HG03066 (cell line): ENCODE measurements at regions not wholly inside any gene's neighbourhood (a gene's known extent, or its start where the extent isn't known, plus 50 kb on each side); places are given as distances from the start of the nearest gene placed in this dataset.
"Not testable (repeated sequence)": the region's sequence is repeated elsewhere in the genome, so short reads cannot be mapped to it uniquely, and the experiment has no call there.

Source experiments
- ATAC-seq: cut with Tn5 transposase; IDR thresholded peaks from one replicate; pipeline ENCODE4 v1.9.1; 2021; ENCODE audit warnings: low read depth; ENCODE audit not compliant: unreplicated experiment

DNA sequence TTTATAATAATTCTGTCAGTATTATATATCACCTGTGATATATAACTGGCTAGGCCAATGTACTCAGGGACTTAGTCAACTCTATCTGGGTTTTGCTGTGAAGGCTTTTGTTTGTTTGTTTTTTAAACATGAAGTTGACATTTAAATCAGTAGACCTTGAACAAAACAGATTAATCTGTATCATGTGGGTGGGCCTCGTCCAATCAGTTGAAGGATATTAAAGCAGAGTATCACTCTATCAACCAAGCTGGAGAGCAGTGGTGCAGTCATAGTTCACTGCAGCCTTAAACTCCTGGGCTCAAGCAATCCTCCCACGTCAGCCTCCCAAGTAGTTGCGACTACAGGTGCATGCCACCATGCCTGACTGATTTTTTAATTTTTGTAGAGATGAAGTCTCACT lies 870.2 kb downstream of the TYW1 start:
- no peak for ATAC-seq

DNA sequence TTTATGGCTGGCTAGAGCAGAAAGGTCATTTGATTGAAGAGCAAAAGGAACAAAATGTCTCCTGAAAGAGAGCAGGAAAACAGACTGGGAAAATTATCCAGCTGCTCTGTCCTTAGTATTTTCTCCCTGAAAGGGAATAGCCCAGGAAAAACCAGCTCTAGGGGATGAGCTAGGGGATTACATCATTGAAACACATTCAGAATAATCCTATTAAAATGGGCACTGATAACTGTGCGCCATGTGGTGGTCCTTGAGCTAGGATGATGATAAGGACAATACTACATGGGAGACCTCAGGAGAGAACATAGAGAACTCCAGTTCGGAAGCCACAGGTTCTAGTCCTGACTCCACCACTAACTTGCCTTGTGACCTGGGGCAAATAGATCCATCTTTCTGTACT lies 873.8 kb downstream of the TYW1 start:
- ATAC-seq, result no peak

DNA sequence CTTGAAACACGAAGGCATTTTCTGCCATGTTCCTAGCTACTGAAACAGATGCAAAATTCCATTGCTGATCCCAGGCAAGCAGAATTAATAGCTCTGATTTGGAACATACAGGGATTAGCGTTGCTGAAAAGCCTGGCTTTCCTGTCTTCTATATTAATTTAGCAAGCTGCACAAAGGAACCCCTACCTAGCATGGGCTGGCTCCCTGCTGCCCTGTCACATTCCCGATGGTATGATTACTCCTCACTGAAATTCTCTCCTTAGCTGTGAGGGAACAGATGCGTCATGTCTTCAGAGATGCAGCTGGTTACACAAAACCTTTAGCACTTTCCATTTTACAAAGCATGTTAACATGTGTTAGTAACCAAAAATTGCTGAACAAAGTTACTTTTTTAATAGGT lies 878.9 kb downstream of the TYW1 start:
- ATAC-seq, result no peak

DNA sequence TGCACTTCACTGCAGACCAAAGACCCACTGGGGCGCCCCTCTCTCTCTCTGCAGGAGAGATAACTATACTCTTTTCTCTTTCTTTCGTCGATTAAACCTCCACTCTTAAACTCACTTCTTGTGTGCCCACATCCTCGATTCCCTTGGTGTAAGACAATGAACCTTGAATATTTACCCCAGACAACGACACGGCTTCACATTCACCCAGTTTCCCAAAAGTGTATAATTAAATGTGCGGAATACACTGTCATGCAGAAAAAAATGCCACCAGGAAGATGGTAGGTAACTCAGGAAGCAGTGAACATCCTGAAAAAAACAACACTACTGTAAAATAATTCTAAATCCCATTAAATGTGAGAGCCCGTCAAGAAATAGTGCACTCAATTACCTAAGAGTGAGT lies 882.2 kb downstream of the TYW1 start:
- ATAC-seq, result no peak

DNA sequence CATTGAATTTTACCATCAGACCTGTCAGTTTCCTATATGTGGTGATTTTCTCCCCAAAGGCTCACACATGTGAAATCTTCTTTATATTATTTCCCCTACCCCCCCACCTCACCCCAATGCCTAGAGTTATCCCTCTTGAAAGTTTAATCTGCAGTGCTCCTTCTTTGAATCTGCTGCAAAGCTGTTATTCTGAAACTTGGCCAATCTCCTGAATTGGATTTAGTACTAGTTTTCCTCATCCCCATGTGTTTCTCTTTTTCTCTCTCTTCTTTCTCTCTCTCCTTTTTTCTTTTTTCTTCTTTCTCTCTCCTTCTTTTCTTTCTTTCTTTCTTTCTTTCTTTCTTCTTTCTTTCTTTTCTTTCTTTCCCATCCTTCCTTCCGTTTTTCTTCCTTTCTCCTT lies 886.2 kb downstream of the TYW1 start:
- ATAC-seq, result no peak

DNA sequence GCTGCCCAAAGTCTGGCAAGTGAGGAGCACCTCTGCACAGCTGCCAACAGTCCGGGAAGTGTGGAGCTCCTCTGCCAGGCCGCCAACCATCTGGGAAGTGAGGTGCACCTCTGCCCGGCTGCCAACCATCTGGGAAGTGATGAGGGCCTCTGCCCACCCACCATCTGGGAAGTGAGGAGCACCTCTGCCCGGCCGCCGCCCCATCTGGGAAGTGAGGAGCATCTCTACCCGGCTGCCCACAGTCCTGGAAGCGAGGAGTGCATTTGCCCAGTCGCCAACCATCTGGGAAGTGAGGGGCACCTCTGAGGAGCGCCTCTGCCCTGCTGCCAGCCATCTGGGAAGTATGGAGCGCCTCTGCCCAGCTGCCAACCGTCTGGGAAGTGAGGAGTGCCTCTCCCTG lies 893.7 kb downstream of the TYW1 start:
- ATAC-seq, result no peak

DNA sequence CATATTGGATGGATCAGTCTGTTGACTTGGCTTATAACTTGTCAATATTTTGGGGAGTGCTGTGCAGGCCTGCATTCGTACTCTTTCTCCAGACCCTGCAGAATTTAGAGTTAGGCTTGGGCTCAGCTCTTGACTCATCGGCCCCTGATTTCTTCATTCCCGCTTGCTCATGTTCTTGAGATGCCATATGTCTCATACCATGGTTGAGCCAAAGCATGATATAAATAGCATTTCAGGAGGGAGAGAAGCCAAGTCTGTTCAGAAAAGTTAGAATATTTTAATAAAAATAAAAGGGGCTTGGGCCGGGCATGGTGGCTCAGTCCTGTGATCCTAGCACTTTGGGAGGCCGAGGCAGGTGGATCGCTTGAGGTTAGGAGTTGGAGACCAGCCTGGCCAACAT lies 898.1 kb downstream of the TYW1 start:
- no peak for ATAC-seq

DNA sequence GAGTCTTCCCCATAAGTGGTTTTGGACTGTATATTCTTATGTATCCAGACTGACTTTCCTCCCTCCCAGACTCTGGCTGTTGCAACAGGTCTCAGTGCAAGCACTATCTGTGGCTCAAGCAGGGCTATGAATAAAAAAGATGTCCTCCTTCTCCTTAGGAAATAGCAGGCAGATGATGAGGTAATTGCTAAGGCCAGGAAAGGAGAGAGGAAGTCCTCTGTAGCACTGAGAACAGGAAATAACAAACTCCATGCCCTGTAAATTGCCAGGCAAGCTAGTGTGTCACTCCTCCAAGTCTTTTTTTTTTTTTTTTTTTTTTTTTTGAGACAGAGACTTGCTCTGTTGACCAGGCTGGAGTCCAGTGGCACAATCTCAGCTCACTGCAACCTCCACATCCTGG lies 900.1 kb downstream of the TYW1 start:
- no peak for ATAC-seq

DNA sequence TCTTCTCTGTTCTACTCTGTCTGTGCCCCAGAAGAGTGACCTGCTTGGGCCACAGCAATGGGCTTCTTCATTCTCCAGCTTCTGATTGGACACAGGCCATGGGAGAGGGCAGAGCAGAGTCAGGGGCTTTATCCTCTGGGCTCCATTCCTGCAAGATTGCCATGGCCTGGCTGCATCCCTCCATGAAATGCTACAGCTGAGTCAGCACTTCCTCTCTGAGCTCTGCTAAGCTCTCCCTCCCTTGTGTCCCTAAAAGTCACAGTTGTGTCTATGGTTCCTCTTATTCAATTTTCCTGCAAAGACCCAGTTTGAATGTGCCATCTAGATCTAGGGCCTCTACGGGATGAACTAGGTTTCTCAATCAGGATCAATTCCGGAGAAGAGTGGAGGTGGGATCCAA lies 903.8 kb downstream of the TYW1 start:
- no peak for ATAC-seq

DNA sequence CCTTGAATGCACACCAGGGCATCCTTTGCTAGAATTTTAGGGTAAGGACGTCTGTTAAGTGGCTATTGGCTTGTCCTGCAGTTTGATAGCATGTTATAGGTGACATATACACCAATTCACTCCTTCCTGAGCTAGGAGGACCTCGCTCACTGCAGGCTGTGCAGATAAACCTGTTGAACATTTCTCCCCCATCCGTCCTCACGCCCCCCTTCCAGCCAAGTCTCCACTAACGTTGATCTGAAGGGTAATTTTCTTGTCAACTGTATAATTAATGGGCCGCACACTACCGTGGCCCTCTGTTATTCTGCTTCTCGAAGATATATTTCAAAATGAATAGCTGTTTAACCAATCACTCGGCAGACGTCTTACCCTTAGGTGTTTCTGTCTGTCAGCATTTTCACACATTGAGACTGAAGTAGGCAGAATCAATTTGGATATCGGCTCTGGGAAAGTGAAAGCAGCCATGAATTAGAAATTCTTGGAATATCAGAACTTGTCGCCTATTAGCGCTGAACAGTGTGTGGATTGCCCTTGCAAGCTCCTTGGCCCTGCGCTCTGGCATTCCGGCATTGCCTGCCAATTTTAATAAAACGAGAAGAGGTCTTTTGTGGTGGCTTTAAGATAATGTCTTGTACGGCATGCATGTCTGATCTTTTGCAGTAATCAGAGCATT lies 905.3 kb downstream of the TYW1 start:
- ATAC-seq, result no peak

DNA sequence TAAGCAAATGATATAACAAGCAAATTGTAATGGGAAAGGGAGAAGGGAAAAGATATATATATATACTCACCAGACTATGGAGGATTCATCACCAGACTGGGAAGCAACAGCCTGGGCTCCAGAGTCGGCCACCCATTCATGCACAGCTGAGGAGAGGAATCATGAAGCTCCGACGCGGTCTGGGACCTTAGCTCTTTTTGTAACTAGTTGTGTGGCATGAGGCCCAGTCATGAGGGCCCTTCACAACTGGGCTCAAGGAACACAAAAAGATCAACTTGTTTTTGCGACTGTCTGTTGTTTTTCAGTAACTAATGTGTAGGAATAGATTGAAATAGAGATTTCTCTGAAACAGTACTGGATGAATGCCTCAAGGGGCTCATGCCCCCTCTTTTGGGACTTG lies 911.2 kb downstream of the TYW1 start:
- no peak for ATAC-seq

DNA sequence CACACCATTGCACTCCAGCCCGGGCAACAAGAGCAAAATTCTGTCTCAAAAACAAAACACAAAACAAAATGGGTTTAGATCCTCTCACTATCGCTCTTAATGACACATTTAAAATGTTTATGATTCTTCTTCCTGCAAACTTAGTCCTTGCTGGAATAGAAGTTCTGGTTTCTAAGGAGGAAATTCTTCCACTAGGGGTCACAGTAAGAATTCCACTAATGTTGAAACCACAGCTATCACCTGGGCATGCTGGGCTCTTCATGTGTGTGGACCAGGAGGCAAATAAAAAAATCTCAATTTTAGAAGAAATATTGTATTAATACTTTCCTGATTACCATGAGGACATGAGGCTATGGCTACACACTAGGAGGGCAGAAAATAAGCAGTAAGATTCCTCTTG lies 915.8 kb downstream of the TYW1 start:
- no peak for ATAC-seq

DNA sequence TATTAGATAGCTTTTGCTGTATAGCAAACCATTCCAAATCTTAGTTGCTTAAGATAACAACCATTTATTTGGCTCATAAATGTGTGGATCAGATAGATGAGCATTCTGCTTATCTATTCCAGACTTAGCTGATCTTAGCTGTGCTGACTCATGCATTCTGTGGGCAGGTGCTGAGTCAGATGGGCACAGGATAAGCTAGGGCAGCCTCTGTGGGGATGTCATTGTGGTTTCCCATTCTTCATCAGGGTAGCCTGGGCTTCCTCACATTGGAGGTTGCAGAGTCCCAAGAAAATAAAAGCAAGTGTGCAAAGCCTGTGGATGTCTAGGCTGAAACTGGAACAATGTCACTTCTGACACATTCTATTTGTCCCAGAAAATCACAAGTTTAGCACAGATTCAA lies 917.0 kb downstream of the TYW1 start:
- no peak for ATAC-seq

DNA sequence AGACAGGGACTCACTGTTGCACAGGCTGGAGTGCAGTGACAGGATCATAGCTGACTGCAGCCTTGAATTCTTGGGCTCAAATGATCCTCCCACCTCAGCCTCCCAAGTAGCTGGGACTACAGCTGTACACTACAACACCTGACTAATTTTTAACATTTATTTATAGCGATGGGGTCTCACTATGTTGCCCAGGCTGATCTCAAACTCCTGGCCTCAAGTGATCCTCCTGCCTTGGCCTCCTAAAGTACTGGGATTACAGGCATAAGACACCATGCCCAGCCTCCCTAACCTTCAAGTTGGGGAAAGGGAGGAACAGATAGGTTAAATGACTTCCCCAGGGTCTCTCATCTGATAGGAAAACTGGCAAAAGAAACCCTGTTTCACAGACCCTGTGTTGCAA lies 919.5 kb downstream of the TYW1 start:
- not testable (repeated sequence) for ATAC-seq

DNA sequence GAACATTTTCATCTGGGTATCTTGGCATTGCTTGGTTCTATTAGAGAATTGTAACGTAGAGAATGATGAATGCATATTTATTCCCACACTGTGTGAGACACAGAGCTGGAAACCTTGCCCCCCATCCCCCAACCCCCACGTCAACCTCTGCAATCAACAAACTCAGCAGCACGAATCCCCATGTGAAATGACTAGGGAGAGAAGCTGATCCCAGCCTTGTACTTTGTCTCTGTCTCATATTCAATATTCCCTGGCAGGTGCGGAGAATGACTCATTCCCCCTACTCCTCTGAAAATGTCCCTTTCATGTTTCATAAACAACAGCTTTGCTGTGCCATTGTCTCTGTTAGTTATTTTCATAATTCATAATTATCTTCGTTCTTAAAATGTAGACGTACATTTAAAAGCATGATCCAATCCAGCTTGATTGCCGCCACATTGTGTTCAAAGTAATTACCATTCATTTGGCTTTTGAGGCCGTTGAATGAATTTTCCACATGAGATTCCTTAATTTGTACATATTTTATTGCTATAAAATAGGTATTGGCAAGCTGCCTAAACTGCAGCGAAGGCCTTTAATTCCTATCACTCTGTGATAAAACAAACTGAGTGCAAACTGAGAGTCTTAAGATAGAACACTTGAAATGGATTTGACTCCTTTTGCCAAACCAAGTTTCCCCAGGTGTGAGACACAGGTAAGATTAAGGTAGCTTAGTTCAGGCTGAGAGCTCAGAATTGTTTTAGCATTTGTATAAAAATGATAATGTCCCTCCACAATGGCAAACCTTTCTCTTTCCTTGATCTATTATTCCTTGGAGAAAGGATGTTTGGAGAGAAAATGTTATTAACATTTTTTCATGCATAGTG lies 920.2 kb downstream of the TYW1 start:
- no peak for ATAC-seq

DNA sequence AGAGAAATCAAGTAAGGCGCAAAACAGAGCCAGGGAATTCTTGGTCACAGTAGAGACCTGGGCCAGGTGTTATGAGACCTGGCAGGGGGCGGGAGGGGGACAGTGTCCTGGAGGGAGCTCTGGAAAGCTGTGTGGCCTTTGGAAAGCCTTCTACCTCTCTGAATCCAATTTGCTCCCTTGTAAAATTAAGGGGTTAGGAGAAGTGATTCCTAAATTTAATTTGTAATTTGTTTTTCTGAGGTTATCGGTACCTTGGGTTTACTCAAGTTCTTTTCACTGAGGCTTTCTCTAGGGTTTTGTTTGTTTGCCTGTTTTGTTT lies 920.8 kb downstream of the TYW1 start:
- ATAC-seq, result no peak

DNA sequence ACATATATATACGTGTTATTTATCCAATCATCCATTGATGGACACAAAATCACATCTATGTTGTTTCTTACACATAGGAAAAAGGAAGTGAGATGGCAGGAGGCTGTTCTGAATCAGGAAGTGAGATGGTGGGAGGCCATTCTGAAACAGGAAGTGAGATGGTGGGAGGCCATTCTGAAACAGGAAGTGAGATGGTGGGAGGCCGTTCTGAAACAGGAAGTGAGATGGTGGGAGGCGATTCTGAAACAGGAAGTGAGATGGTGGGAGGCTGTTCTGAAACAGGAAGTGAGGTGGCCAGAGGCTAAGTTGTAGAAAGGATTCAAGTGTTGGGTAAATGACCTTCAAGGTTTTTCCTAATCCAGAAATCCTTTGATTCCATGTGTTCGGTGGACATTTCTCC lies 921.5 kb downstream of the TYW1 start:
- no peak for ATAC-seq

DNA sequence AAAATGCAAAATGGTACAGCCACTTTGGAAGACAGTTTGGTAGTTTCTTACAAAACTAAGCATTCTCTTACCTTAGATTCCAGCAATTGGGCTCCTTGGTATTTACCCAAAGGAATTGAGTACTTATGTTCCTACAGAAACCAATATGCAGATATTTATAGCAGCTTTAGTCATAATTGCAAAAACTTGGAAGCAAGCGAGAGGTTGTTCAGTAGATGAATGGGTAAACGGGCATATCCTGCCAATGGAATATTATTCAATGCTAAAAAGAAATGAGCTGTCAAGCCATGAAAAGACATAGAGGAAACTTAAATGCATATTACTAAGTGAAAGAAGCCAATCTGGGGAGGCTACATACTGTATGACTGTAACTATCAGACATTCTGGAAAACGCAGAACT lies 926.7 kb downstream of the TYW1 start:
- no peak for ATAC-seq

DNA sequence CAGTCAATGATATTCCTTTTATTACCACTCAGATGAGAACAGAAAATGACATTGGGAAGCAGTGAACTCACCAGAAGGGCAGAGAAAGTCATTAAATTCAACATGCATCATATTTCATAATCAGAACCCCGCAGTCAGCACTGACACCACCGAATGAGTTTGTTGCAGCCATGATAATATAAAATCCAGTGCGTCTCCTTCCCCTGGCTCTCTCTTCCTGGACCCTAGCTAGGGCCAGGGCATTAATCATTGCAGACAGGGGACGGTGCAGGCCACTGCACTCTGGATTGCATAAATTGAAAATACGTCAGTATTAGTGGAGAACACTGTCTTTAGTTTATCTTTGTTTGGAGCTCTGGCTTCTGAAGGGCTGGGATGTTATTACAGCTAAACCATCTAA lies 931.5 kb downstream of the TYW1 start:
- ATAC-seq, result no peak

DNA sequence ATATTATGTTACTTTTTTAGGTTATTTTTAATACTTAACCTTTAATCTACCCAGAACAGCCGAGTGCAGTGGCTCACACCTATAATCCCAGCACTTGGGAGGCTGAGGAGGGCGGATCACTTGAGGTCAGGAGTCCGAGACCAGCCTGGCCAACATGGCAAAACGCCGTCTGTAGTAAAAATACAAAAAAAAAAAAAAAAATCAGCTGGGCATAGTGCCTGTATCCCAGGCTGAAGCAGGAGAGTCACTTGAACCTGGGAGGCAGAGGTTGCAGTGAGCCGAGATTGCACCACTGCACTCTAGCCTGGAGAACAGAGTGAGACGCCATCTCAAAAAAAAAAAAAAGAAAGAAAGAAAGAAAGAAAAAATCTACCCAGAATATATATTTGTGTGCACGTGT lies 939.8 kb downstream of the TYW1 start:
- not testable (repeated sequence) for ATAC-seq

DNA sequence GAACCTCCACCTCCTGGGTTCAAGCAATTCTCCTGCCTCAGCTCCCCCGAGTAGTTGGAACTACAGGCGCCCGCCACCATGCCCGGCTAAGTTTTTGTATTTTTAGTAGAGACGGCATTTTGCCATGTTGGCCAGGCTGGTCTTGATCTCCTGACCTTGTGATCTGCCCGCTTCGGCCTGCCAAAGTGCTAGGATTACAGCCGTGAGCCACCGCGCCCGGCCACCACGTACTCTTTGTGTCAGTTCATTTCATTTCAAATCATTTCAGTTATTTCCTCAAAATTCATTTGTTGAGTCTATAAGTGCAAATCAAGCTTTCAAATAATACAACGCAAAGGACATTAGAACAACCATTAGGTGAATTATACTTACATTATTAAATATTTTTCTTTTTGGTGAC lies 943.8 kb downstream of the TYW1 start:
- ATAC-seq, result no peak

DNA sequence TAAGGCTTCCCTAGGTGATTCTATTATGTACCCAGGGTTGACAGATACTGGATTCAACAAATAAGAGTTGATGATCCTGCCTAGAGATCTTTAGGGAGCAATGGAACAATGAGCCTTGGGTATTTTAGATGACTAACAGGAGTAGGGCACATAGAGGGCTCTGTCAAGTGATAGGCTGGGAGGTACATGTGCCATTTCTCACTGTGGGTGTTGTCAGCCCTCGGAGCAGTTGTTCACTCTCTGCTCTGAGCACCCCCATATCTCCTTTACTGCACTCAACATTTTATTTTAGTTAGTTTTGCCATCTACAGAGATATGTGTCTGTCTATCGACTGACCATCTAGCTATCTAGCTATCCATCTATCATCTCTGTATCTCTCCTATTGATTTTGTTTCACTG lies 950.6 kb downstream of the TYW1 start:
- ATAC-seq, result no peak
